ENCODE measurements at regions not wholly inside any gene's neighbourhood (a gene's known extent, or its start where the extent isn't known, plus 50 kb on each side); places are given as distances from the start of the nearest gene placed in this dataset.

DNA sequence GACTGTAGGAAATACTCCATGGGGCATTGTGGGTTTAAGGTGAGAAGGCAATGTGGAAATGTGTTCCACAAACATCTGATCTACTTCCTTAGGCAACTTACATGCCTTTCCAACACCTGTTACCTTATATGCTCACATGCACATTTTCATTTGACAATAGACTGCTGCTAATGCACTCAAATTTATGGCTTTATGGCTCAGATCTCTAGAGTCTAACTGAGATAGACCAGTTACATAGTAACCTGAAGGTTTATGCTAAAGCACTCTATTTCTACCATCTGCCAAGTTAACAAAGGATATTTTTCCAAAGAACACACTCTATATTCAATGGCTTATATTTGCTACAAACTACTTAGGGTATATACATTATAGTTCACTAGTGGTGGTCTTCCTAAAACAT, 969.0 kb downstream of the TECRL start:
- no peak overlapping the region for H3K27ac ChIP-seq
- H3K4me1 ChIP-seq = no peaks in the 10 kb centered on the region
- H3K9me3 ChIP-seq = no peaks in the 10 kb centered on the region
- no peaks in the 10 kb centered on the region for H3K36me3 ChIP-seq
- no peak overlapping the region for H3K4me3 ChIP-seq
- TF ChIP-seq EP300 (IDR thresholded peaks at IDR 0.05) (no peak), POLR2A (IDR thresholded peaks at IDR 0.05) (no peak), POLR2AphosphoS5 (IDR thresholded peaks at IDR 0.05) (no peak)
- TF ChIP-seq, protein P1, sequence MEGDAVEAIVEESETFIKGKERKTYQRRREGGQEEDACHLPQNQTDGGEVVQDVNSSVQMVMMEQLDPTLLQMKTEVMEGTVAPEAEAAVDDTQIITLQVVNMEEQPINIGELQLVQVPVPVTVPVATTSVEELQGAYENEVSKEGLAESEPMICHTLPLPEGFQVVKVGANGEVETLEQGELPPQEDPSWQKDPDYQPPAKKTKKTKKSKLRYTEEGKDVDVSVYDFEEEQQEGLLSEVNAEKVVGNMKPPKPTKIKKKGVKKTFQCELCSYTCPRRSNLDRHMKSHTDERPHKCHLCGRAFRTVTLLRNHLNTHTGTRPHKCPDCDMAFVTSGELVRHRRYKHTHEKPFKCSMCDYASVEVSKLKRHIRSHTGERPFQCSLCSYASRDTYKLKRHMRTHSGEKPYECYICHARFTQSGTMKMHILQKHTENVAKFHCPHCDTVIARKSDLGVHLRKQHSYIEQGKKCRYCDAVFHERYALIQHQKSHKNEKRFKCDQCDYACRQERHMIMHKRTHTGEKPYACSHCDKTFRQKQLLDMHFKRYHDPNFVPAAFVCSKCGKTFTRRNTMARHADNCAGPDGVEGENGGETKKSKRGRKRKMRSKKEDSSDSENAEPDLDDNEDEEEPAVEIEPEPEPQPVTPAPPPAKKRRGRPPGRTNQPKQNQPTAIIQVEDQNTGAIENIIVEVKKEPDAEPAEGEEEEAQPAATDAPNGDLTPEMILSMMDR (IDR thresholded peaks at IDR 0.05) = no peak
- DNase-seq (ENCODE audit: low spot score in 2 of 2) = no peak
- H3K27me3 ChIP-seq = no peaks in the 10 kb centered on the region

DNA sequence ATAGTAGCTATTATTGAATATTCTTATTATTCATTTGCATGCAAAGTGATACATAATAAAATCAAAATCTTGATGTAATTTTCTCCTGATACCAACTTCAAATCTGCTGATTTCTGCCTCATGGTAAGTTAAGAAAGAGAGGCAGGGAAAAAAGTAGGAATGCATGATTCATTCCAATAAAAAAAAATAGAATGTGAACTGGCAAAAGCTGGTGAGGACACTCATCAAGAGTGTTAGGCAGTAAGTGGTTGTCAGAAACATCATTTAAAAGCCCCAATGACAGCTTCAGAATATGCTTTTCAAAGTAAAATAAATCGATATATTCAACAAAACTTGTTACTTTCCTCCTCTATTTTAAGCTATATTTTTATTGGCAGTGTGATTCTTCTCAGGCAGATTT, 979.1 kb downstream of the TECRL start:
- 78% methylated on average over 1 of the region's 1 CpG for WGBS
- H3K9me3 ChIP-seq = no peaks in the 10 kb centered on the region

DNA sequence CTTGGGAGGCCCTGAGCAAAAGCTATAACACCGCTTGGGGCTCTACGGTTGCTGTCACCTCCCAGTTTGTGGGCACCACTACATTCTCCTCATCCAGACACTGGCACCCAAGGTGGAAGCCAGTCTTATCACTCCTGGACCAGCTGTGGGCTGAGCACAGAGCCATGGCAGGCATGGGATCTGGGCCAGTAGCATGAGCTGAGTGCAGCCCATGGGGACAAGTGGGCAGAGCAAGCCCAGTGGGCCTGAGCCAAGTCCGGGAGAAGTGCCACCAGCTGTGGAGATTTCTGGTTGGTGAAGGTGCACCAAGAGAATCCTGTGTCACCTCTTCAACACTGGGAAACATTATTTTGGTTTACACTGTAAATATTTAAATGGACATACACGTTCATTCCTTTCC, 1013.0 kb downstream of the TECRL start:
- H3K4me3 ChIP-seq = no peak overlapping the region
- 70% methylated on average over 2 of the region's 4 CpGs for WGBS
- H3K4me1 ChIP-seq = no peaks in the 10 kb centered on the region
- no peaks in the 10 kb centered on the region for H3K36me3 ChIP-seq
- H3K27me3 ChIP-seq = no peaks in the 10 kb centered on the region
- peaks cover 6% of the 10 kb centered on the region for H3K9me3 ChIP-seq
- TF ChIP-seq POLR2A (IDR thresholded peaks at IDR 0.05) (no peak), POLR2AphosphoS5 (IDR thresholded peaks at IDR 0.05) (no peak), EP300 (IDR thresholded peaks at IDR 0.05) (no peak)
- TF ChIP-seq, protein P1 (IDR thresholded peaks at IDR 0.05) = no peak
- DNase-seq (ENCODE audit: low spot score in 2 of 2) = no peak
- H3K27ac ChIP-seq = no peak overlapping the region

More for the DNA sequence above, 979.1 kb downstream of the TECRL start:
- TF ChIP-seq POLR2A (IDR thresholded peaks at IDR 0.05) (no peak), EP300 (IDR thresholded peaks at IDR 0.05) (no peak), POLR2AphosphoS5 (IDR thresholded peaks at IDR 0.05) (no peak)
- TF ChIP-seq, protein P1 (IDR thresholded peaks at IDR 0.05) = no peak
- Histone ChIP-seq H3K36me3 (no peaks in the 10 kb centered on the region), H3K27me3 (no peaks in the 10 kb centered on the region), H3K27ac (no peak overlapping the region), H3K4me1 (no peaks in the 10 kb centered on the region), H3K4me3 (no peak overlapping the region)
- DNase-seq (ENCODE audit: low spot score in 2 of 2) = no peak

DNA sequence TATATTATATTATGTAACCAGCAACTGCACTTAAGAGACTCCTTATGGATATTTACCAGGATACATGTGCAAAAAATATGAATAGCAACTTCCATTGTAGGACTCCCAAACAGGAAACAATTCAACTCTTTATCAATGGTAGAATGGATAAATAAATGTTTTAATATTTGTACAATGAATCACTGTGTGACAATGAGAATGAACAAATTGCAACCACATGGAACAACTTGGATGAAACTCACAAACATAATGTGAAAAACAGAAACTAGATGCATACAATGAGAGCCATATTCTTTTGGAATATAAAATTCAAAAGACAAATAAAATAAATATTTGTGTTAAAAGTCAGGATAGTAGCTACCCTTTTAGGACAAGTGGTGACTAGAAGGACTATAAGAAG, 1015.7 kb downstream of the TECRL start:
- H3K4me3 ChIP-seq = no peak overlapping the region
- no peaks in the 10 kb centered on the region for H3K36me3 ChIP-seq
- peaks cover 6% of the 10 kb centered on the region for H3K9me3 ChIP-seq
- H3K4me1 ChIP-seq = no peaks in the 10 kb centered on the region
- no peak for TF ChIP-seq EP300 (IDR thresholded peaks at IDR 0.05)
- TF ChIP-seq, protein P1 (IDR thresholded peaks at IDR 0.05) = no peak
- TF ChIP-seq POLR2AphosphoS5 (IDR thresholded peaks at IDR 0.05) = no peak
- TF ChIP-seq POLR2A (IDR thresholded peaks at IDR 0.05) = no peak
- DNase-seq (ENCODE audit: low spot score in 2 of 2) = no peak
- no peaks in the 10 kb centered on the region for H3K27me3 ChIP-seq
- H3K27ac ChIP-seq = no peak overlapping the region

DNA sequence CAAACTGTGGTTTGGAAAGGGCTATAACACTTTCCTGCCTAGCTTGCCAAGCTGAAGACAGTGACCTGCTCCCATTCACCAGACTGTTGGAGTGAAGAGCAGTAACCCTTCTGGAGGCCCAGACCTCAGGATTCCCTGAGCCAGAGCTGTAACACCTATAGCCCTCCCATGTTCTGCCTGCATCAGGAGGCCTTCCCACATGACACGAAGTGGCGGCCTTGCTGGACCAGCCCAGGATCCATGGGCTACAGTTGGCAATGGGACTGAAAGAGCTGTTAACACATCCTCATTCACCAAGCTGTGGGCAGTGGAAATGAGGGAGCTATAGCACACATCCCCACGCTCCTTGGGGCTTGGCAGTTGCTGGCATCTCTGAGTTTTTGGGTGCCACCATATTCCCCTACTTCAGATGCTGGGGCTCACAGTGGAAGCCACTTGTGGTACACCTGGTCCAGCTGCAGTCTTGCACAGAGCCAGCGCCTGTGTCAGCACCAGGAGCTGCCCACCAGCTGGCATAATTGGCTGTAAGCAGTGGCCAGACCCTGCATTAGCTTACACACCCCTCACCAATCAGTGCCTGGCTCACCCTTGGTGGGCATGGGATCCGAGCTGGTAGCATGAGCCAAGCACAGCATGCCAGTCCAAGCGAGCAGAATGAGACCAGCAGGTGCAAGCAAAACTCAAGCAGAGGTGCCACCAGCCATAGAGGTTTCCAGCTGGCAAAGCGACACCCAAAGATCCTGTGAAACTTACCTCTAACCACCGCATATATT, 1029.3 kb downstream of the TECRL start:
- no peak for DNase-seq (ENCODE audit: low spot score in 2 of 2)
- TF ChIP-seq EP300 (IDR thresholded peaks at IDR 0.05) = no peak
- TF ChIP-seq POLR2A (IDR thresholded peaks at IDR 0.05) = no peak
- TF ChIP-seq POLR2AphosphoS5 (IDR thresholded peaks at IDR 0.05) = no peak
- TF ChIP-seq, protein P1 (IDR thresholded peaks at IDR 0.05) = no peak
- Histone ChIP-seq H3K27me3 (no peaks in the 10 kb centered on the region), H3K4me1 (no peaks in the 10 kb centered on the region), H3K9me3 (no peaks in the 10 kb centered on the region), H3K36me3 (no peaks in the 10 kb centered on the region), H3K27ac (no peak overlapping the region), H3K4me3 (no peak overlapping the region)
- 87% methylated on average over 5 of the region's 8 CpGs for WGBS
